HepG2 (cell line): ENCODE measurements at regions not wholly inside any gene's neighbourhood (a gene's known extent, or its start where the extent isn't known, plus 50 kb on each side); places are given as distances from the start of the nearest gene placed in this dataset.

Experiments
- CBFB ChIP-seq: sonication (generic); formaldehyde crosslinking; IDR thresholded peaks from 2 replicates; pipeline ENCODE4 v1.4.0; 2020; ENCODE audit warnings: missing genetic modification reagents
- FOSL1 ChIP-seq: sonication (generic); formaldehyde crosslinking; IDR thresholded peaks from 2 replicates; pipeline ENCODE4 v1.9.0; 2021; ENCODE audit warnings: missing genetic modification reagents, borderline replicate concordance
- GTF3A ChIP-seq: sonication (generic); formaldehyde crosslinking; conservative IDR thresholded peaks from 2 replicates; pipeline ENCODE4 v1.4.0; 2020; ENCODE audit warnings: mild to moderate bottlenecking, missing genetic modification reagents
- HNF4A ChIP-seq: sonication (generic); formaldehyde crosslinking; IDR thresholded peaks from 2 replicates; pipeline ENCODE4 v1.4.0; 2020; ENCODE audit warnings: missing genetic modification reagents
- JDP2 ChIP-seq: sonication (generic); formaldehyde crosslinking; IDR thresholded peaks from 2 replicates; pipeline ENCODE4 v1.8.1; 2022; ENCODE audit warnings: missing genetic modification reagents, borderline replicate concordance
- KLF6 ChIP-seq: IDR thresholded peaks from 2 replicates; pipeline ENCODE4 v1.8.0; 2016; ENCODE audit warnings: missing biosample characterization, missing genetic modification reagents
- MATR3 ChIP-seq: sonication (generic); formaldehyde crosslinking; IDR thresholded peaks from 2 replicates; pipeline ENCODE4 v1.4.0; 2020; ENCODE audit warnings: missing genetic modification reagents
- PAF1 ChIP-seq: IDR thresholded peaks from 2 replicates; pipeline ENCODE4 v1.6.1; 2016; ENCODE audit warnings: missing genetic modification reagents, missing compliant biosample characterization
- PITX1 ChIP-seq: sonication (generic); formaldehyde crosslinking; IDR thresholded peaks from 2 replicates; pipeline ENCODE4 v1.5.1; 2020; ENCODE audit warnings: mild to moderate bottlenecking, missing genetic modification reagents
- SMAD3 ChIP-seq: sonication (generic); formaldehyde crosslinking; IDR thresholded peaks from 2 replicates; pipeline ENCODE4 v1.4.0; 2020; ENCODE audit warnings: missing genetic modification reagents
- TBX3 ChIP-seq: fragments of 450-650 bp; IDR thresholded peaks from 2 replicates; pipeline ENCODE4 v1.6.1; 2017; ENCODE audit warnings: antibody characterized with exemption, mild to moderate bottlenecking, inconsistent platforms, borderline replicate concordance
- TOPORS ChIP-seq: sonication (generic); formaldehyde crosslinking; IDR thresholded peaks from 2 replicates; pipeline ENCODE4 v1.8.0; 2023; ENCODE audit warnings: mild to moderate bottlenecking, missing genetic modification reagents
- YEATS4 ChIP-seq: sonication (generic); formaldehyde crosslinking; IDR thresholded peaks from 2 replicates; pipeline ENCODE4 v1.4.0; 2020; ENCODE audit warnings: missing genetic modification reagents, borderline replicate concordance
- ZBTB7A ChIP-seq: sonication (generic); formaldehyde crosslinking; IDR thresholded peaks from 2 replicates; pipeline ENCODE4 v1.8.0; 2022; ENCODE audit warnings: mild to moderate bottlenecking, missing genetic modification reagents
- ZFP41 ChIP-seq: sonication (generic); formaldehyde crosslinking; IDR thresholded peaks from 2 replicates; pipeline ENCODE4 v1.4.0; 2020; ENCODE audit warnings: mild to moderate bottlenecking, missing genetic modification reagents, borderline replicate concordance
- ZNF44 ChIP-seq: sonication (generic); formaldehyde crosslinking; IDR thresholded peaks from 2 replicates; pipeline ENCODE4 v1.5.1; 2020; ENCODE audit warnings: mild to moderate bottlenecking, missing genetic modification reagents
- ZNF572 ChIP-seq: sonication (generic); formaldehyde crosslinking; IDR thresholded peaks from 2 replicates; pipeline ENCODE4 v1.5.1; 2020; ENCODE audit warnings: mild to moderate bottlenecking, missing genetic modification reagents
- ZNF615 ChIP-seq: sonication (generic); formaldehyde crosslinking; IDR thresholded peaks from 2 replicates; pipeline ENCODE4 v1.5.0; 2020; ENCODE audit warnings: mild to moderate bottlenecking, missing genetic modification reagents, borderline replicate concordance
- ZNF788 ChIP-seq: sonication (generic); formaldehyde crosslinking; IDR thresholded peaks from 2 replicates; pipeline ENCODE4 v1.5.0; 2020; ENCODE audit warnings: mild to moderate bottlenecking, missing genetic modification reagents, borderline replicate concordance
- TF ChIP-seq, protein P1 (sequence below): sonication (generic); formaldehyde crosslinking; IDR thresholded peaks from 2 replicates; pipeline ENCODE4 v1.5.0; 2020; ENCODE audit warnings: mild to moderate bottlenecking, missing genetic modification reagents, borderline replicate concordance
- TF ChIP-seq, protein P2 (sequence below): sonication (generic); formaldehyde crosslinking; IDR thresholded peaks from 2 replicates; pipeline ENCODE4 v1.5.0; 2020; ENCODE audit warnings: missing genetic modification reagents, mild to moderate bottlenecking, borderline replicate concordance

DNA sequence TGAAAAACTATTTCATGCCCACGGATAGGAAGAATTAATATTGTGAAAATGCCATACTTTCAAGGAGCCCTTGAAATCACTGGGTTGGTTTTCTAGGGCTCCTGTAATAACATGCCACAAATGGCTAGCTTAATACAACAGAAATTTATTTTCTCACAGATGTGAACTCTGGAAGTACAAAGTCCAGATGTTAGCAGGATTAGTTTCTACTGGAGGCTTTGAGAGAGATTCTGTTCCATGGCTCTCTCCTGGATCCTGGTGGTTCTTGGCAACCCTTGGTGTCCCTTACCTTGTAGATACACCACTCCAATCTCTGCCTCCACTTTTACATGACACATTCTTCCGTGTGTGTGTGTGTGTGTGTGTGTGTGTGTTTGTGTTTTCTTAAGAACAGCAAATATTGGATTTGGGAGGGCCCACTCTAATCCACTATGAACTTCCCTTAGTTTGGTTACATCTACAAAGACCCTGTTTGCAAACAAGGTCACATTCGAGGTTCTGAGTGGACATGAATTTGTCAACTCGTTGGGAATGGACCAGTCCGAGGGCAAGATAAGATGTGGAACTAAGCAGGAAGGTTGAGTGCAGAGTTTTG is 381.1 kb downstream of the IPO8 start (continued):
- TF ChIP-seq, protein P1, sequence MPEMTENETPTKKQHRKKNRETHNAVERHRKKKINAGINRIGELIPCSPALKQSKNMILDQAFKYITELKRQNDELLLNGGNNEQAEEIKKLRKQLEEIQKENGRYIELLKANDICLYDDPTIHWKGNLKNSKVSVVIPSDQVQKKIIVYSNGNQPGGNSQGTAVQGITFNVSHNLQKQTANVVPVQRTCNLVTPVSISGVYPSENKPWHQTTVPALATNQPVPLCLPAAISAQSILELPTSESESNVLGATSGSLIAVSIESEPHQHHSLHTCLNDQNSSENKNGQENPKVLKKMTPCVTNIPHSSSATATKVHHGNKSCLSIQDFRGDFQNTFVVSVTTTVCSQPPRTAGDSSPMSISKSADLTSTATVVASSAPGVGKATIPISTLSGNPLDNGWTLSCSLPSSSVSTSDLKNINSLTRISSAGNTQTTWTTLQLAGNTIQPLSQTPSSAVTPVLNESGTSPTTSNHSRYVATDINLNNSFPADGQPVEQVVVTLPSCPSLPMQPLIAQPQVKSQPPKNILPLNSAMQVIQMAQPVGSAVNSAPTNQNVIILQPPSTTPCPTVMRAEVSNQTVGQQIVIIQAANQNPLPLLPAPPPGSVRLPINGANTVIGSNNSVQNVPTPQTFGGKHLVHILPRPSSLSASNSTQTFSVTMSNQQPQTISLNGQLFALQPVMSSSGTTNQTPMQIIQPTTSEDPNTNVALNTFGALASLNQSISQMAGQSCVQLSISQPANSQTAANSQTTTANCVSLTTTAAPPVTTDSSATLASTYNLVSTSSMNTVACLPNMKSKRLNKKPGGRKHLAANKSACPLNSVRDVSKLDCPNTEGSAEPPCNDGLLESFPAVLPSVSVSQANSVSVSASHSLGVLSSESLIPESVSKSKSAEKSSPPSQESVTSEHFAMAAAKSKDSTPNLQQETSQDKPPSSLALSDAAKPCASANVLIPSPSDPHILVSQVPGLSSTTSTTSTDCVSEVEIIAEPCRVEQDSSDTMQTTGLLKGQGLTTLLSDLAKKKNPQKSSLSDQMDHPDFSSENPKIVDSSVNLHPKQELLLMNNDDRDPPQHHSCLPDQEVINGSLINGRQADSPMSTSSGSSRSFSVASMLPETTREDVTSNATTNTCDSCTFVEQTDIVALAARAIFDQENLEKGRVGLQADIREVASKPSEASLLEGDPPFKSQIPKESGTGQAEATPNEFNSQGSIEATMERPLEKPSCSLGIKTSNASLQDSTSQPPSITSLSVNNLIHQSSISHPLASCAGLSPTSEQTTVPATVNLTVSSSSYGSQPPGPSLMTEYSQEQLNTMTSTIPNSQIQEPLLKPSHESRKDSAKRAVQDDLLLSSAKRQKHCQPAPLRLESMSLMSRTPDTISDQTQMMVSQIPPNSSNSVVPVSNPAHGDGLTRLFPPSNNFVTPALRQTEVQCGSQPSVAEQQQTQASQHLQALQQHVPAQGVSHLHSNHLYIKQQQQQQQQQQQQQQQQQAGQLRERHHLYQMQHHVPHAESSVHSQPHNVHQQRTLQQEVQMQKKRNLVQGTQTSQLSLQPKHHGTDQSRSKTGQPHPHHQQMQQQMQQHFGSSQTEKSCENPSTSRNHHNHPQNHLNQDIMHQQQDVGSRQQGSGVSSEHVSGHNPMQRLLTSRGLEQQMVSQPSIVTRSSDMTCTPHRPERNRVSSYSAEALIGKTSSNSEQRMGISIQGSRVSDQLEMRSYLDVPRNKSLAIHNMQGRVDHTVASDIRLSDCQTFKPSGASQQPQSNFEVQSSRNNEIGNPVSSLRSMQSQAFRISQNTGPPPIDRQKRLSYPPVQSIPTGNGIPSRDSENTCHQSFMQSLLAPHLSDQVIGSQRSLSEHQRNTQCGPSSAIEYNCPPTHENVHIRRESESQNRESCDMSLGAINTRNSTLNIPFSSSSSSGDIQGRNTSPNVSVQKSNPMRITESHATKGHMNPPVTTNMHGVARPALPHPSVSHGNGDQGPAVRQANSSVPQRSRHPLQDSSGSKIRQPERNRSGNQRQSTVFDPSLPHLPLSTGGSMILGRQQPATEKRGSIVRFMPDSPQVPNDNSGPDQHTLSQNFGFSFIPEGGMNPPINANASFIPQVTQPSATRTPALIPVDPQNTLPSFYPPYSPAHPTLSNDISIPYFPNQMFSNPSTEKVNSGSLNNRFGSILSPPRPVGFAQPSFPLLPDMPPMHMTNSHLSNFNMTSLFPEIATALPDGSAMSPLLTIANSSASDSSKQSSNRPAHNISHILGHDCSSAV (CRISPR knock-in tag): no peak
- no peak for TF ChIP-seq ZFP41
- no peak for TF ChIP-seq SMAD3 (CRISPR knock-in tag)
- TF ChIP-seq KLF6 (CRISPR knock-in tag): no peak
- no peak for TF ChIP-seq ZNF788 (CRISPR knock-in tag)
- TF ChIP-seq TBX3: no peak
- TF ChIP-seq ZNF615: no peak
- TF ChIP-seq TOPORS (CRISPR knock-in tag): no peak
- no peak for TF ChIP-seq FOSL1 (CRISPR knock-in tag)
- TF ChIP-seq ZNF572: no peak
- TF ChIP-seq MATR3 (CRISPR knock-in tag): no peak
- TF ChIP-seq HNF4A (CRISPR knock-in tag): peak; percentile 67
- TF ChIP-seq CBFB (CRISPR knock-in tag): no peak
- no peak for TF ChIP-seq ZNF44
- no peak for TF ChIP-seq GTF3A
- TF ChIP-seq, protein P2, sequence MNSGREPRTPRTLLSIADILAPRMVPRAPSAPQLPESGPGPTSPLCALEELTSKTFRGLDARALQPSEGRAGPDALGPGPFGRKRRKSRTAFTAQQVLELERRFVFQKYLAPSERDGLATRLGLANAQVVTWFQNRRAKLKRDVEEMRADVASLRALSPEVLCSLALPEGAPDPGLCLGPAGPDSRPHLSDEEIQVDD (CRISPR knock-in tag): no peak
- no peak for TF ChIP-seq ZBTB7A (CRISPR knock-in tag)
- TF ChIP-seq JDP2: no peak
- TF ChIP-seq PITX1 (CRISPR knock-in tag): 0 out of 2 replicates have a peak, but pooled peaks have one; percentile 37
- TF ChIP-seq YEATS4 (CRISPR knock-in tag): no peak
- TF ChIP-seq PAF1 (CRISPR knock-in tag): no peak
